ENCODE measurements at regions not wholly inside any gene's neighbourhood (a gene's known extent, or its start where the extent isn't known, plus 50 kb on each side); places are given as distances from the start of the nearest gene placed in this dataset.

DNA sequence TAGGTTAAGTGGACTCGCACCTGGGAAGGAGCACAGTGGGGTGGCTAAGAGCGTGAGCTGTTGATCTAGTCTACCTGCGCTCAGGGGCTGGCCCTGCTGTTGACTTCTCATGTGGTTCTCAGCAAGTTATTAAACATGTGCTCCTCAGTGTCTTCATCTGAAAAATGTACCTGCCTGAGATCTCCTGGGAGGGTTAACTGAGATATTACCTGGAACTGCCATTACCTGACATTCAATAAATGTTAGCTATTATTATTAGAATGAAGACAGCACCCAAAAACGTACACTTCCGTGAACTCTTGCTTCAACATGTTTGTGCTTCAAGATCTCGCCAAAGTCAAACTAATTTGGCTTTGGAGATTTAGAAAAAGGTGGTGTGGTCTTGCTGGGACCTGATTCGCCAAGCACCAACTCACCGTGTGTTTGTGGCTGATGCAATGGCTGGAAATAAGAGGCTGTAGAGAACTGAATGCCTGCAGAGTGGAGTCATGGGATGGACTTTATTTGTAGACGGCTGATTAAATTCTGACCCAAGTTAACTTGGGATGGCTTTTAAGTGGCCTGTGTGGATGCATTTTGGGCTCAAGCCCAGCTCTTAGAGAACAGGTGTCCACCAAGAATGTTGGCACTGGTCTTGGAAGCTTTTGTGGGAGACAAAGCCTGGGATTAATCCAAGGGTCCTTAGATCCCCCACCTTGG, 692.9 kb downstream of the QKI start:
- H3K36me3 Mint-ChIP-seq (ENCODE audit: insufficient read depth in 1 of 3, low read depth in 3 of 3), result peaks cover 0 to 15% (median 0%) of the 10 kb centered on the region in 3 experiments; a peak in 3 of 7 replicates

More for the DNA sequence above, 692.9 kb downstream of the QKI start:
- Histone ChIP-seq H3K14ac (ENCODE audit: insufficient read depth, low read length) (no peak overlapping the region), H2BK12ac (ENCODE audit: insufficient read length, low read depth, low read length) (no peak overlapping the region), H2BK20ac (ENCODE audit: low read depth, low read length, poor library complexity, severe bottlenecking) (no peak overlapping the region), H2BK15ac (ENCODE audit: low read depth, low read length) (no peak overlapping the region), H4K91ac (ENCODE audit: insufficient read length, low read depth, low read length) (no peak overlapping the region), H2BK120ac (ENCODE audit: low read depth, low read length, poor library complexity, severe bottlenecking) (no peak overlapping the region), H3K79me2 (ENCODE audit: insufficient read depth, low read length) (no peaks in the 10 kb centered on the region), H4K8ac (replicated peaks; ENCODE audit: insufficient read length, low read depth, low read length) (no peak overlapping the region), H3K23ac (ENCODE audit: insufficient read length, low read depth, low read length) (no peak overlapping the region), H3K27me3 (ENCODE audit: insufficient read depth, low read length) (no peaks in the 10 kb centered on the region), H3K4me2 (ENCODE audit: insufficient read depth, insufficient read length, low read length) (no peak overlapping the region), H3K9ac (ENCODE audit: extremely low read depth, insufficient read length, low read length) (no peak overlapping the region), H3K4ac (ENCODE audit: low read depth, low read length) (no peak overlapping the region), H3T11ph (ENCODE audit: low read length) (no peak overlapping the region), H4K20me1 (ENCODE audit: control insufficient read depth, insufficient read depth, insufficient read length) (no peaks in the 10 kb centered on the region), H3K18ac (ENCODE audit: insufficient read length, low read depth, low read length) (no peak overlapping the region), H3K27ac (ENCODE audit: insufficient read length, low read depth, low read length) (no peak overlapping the region), H2AK5ac (ENCODE audit: insufficient read length, low read length) (no peak overlapping the region), H3K9me3 (ENCODE audit: control insufficient read depth, low read depth, low read length) (no peaks in the 10 kb centered on the region), H3K79me1 (ENCODE audit: insufficient read depth, low read depth, low read length, poor library complexity, severe bottlenecking) (no peaks in the 10 kb centered on the region), H2AFZ (ENCODE audit: low read length) (no peak overlapping the region), H4K5ac (ENCODE audit: insufficient read length, low read depth, low read length) (no peak overlapping the region), H3K4me1 (ENCODE audit: insufficient read depth, low read length) (peaks cover 3% of the 10 kb centered on the region; the same call in 1 of the 2 replicates), H2BK5ac (ENCODE audit: insufficient read length, low read length) (no peak overlapping the region), H3K23me2 (ENCODE audit: insufficient read length, low read depth, low read length, poor library complexity, severe bottlenecking) (no peaks in the 10 kb centered on the region), H3K56ac (ENCODE audit: insufficient read length, low read depth, low read length) (no peak overlapping the region)
- DNase-seq, result no peak
- H3K4me1 Mint-ChIP-seq, result peaks cover 12 to 19% of the 10 kb centered on the region in 2 experiments
- no peak overlapping the region; a peak in 1 of 7 replicates for H3K27ac Mint-ChIP-seq
- H3K9me3 Mint-ChIP-seq, result peaks cover 2 to 3% of the 10 kb centered on the region in 2 experiments; a peak in 3 of 5 replicates
- H3K27me3 Mint-ChIP-seq (ENCODE audit: low read depth), result no peaks in the 10 kb centered on the region; the same call in 1 of the 2 replicates
- H3K4me3 Mint-ChIP-seq, result no peak overlapping the region; a peak in 1 of 5 replicates
- TF ChIP-seq, protein P1, sequence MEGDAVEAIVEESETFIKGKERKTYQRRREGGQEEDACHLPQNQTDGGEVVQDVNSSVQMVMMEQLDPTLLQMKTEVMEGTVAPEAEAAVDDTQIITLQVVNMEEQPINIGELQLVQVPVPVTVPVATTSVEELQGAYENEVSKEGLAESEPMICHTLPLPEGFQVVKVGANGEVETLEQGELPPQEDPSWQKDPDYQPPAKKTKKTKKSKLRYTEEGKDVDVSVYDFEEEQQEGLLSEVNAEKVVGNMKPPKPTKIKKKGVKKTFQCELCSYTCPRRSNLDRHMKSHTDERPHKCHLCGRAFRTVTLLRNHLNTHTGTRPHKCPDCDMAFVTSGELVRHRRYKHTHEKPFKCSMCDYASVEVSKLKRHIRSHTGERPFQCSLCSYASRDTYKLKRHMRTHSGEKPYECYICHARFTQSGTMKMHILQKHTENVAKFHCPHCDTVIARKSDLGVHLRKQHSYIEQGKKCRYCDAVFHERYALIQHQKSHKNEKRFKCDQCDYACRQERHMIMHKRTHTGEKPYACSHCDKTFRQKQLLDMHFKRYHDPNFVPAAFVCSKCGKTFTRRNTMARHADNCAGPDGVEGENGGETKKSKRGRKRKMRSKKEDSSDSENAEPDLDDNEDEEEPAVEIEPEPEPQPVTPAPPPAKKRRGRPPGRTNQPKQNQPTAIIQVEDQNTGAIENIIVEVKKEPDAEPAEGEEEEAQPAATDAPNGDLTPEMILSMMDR (conservative IDR thresholded peaks at IDR 0.05), result no peak
- no CpG with 5 or more reads among the region's 9 CpGs for WGBS (ENCODE audit: extremely low coverage, insufficient read length, low lambda C conversion rate)

All from H9 (cell line).